NCI-H2227 (cell line): ENCODE measurements at regions not wholly inside any gene's neighbourhood (a gene's known extent, or its start where the extent isn't known, plus 50 kb on each side); places are given as distances from the start of the nearest gene placed in this dataset.

Experiments used
- DNase-seq: peaks from one replicate; lab custom pipeline; 2025; ENCODE audit not compliant: unreplicated experiment; lab: John Stamatoyannopoulos, UW

DNA sequence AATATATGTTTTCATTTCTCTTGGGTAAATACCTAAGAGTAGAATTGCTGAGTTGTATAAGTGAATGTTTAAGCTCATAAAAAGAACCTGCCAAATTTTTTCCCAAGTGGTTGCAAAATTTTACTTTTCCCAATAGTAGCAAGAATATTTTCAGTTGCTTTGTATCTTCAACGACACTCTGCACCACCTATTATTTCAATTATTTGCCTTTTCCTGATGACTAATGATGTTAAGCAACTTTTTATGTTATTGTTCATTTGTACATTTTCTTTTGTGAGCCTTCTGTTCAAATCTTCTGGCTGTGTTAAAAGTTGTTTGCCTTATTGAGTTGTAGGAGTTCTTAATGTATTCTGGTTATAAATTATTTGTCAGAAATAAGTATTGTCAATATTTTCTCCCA is 299.1 kb upstream of the NRIP1 start:
- DNase-seq: no peak

DNA sequence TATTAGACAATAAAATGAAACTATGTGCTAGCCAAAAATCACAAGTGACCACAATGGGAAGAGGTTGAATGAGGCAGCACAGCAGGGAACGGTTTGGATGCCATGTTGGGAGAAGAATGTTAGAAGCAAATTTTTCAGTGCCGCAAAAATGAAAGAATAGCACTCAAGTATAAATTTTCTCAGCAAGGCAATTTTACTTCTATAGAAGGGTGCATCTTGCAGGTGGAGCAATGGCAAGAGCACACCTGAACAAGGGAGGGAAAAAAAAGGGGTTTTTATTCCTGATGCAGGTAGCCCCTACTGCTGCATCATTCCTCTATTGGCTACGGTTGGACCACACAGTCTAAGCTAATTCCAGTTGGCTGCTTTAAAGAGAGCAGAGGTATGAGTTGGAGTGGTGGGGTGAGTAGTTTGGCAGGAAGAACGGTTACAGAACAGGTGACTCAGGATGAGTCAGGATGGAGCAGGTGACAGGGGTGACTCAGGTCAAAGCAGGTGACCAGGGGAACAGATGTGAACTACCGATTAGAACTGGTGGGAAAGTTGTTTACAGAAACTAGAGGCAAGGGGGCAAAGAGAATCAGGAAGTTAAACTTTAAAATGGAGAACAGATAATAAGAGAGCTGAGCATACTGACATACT is 301.1 kb upstream of the NRIP1 start:
- DNase-seq: no peak

DNA sequence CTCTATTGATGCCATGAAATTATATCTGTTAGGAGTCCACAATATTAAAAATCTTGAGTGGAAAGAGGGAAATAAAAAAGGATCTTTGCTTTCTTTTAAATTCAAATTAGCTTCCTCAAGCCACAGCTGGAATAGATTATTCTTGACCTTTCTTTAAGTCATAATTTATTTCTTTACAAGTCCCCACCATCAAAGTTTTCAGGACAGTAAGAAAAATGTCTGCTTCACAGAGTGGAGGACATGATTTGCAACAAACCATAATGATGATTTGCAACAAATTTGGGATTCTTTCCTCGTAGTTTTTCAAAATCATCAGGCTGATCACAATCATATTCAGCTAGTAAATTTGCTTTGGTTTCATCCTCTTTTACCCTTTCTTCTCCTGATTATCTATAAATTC is 301.8 kb upstream of the NRIP1 start:
- DNase-seq: no peak

- no peak for DNase-seq
Observed at GRCh38 chr21:15367061-15367626, 302.3 kb upstream of the NRIP1 start.

GRCh38 chr21:15370462-15370975 is 305.7 kb upstream of the NRIP1 start:
- DNase-seq: no peak

DNA sequence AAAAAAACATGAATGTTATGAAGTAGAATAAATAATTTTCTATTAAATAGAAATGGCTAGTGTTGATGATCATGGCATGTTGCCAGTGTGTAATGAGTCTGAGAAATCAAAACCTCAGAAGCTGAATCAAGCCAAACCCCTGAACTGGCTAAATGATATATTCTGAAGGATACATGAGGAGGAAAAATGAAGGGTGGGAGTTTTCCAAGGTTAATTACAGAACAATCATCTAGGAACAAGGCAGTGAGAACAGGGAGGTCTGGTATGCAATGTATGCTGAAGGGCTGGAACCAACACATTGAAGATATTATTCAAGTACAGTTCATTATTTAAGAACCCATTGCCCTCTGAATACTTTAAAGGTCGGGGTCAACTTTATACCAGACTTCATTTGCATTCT is 309.1 kb upstream of the NRIP1 start:
- DNase-seq: no peak

GRCh38 chr21:15379776-15380175 is 315.0 kb upstream of the NRIP1 start:
- no peak for DNase-seq

DNA sequence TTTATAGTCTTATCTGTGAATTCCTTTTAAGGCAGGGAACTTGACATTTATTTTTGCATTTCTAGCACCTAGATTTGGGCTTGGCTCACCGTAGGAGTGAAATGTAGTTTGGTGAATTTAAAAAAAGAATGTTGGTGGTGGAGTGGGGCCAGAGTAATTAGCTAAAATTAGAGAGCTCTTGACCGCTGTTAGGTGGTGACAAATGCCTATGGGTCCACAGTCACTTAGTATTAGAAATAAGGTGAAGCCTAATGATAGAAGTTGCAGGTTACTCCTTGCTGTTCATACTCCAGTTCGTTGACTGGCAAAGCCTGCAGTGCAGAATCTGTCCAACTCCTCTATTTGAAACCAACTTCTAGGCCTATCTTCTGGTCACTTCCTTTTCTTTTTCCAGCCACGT is 318.8 kb upstream of the NRIP1 start:
- DNase-seq: no peak

DNA sequence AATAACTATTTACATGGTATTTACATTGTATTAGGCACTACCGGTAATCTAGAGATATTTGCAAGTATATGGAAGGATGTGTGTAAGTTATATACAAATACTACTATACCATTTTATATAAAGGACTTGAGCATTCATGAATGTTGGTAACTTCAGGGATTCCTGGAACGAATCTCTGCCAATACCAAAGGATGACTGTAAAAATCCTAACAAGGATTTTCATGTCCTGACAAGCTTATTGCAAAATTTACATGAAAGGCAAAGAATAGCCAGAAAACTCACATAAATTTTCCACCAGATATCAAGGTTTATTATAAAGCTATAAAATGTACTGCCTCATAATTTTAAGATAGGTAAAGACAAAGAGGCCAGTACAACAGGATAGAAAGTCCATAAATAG is 325.2 kb upstream of the NRIP1 start:
- no peak for DNase-seq

DNA sequence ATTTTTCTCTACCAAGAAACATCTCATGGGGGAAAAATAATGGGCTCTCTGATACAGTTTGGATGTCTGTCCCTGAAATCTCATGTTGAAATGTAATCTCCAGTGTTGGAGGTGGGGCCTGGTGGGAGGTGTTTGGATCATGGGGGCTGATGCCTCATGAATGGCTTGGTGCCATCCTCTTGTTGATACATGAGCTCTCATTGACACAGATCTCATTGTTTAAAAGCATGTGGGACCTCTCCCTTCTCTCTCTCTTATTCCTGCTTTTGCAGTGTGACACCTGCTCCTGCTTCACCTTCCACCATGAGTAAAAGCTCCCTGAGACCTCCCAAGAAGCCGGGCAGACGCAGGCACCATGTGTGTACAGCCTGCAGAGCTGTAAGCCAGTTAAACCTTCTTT is 332.5 kb upstream of the NRIP1 start:
- DNase-seq: no peak

DNA sequence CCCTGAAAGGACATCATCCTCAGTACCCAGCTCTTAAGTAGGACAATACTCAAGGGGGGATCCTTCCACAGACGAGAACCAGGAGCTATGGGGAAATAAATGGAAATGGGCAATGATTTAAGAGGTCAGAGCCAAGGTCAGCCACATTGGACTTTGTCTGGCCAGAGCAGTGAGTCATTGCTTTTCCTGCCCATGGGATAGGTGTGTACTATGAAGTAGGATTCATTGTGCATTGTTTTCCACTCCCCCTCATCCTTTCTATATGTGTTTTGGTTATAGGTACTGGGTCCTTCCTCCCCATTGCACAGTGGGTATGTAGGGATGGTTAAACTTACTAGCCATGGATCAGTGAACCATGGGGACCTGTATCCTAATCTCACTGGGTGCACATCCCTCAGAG is 328.9 kb upstream of the USP25 start:
- no peak for DNase-seq

DNA sequence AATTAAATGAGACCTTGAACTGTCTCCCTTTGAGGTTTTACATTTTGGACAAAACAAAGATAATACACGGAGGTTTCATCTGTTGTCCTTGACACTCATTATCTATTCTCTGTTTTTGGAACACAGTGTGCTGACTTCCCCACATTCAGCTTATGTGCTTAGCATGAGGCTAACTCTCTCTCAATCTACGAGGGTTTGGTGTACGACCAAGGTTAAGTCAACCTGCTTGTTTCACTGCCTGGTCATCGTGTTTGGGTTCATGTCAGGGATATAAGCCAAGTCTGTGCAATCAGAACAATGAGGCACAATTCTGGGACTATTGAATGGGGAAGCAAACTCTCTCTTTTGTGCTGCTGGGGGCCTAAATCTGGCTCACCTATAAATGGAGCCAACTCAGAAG is 328.5 kb upstream of the USP25 start:
- no peak for DNase-seq

GRCh38 chr21:15405214-15405613 is 324.6 kb upstream of the USP25 start:
- DNase-seq: no peak

GRCh38 chr21:15406791-15407190 is 323.0 kb upstream of the USP25 start:
- DNase-seq: no peak

DNA sequence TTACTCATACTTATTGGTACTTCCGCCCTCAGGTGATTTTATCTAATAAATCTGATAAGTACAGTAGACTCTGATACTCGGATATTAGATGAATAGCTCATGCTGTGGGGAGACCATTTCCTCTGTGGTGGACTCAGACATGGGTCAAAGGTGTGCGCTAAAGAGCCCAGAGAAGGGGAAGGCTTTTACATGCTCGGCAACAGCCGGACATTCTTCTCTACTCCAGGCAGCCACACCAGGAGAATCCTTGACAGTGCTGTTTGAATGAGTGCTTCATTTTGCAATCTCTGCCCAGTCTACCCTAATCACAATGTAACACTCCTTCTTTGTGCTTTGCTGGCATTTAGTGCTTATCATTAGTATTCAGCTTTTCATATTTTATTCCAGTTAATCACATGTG is 322.2 kb upstream of the USP25 start:
- DNase-seq: no peak

GRCh38 chr21:15408089-15408488 is 321.7 kb upstream of the USP25 start:
- DNase-seq: no peak

GRCh38 chr21:15409031-15409430 is 320.8 kb upstream of the USP25 start:
- DNase-seq: no peak

DNA sequence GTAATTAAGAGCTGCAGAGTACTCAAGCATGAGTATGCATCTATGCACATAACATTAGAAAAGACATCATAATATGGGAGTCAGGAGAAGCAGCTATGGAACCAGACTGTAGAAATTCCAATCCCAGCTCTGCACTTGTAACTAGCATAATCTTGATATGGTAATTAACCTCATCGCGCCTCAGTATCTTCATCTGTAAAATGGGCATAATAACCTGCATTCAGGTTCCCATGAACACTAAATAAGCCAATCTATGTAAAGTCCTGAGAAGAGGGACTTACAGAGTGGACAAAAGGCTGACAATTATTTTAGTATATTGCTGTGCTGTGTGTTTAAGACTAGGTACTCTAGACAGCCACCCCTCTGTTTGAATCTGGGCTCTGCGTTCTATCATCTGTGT is 318.9 kb upstream of the USP25 start:
- DNase-seq: no peak

- no peak for DNase-seq
Observed at GRCh38 chr21:15414057-15414456, 315.7 kb upstream of the USP25 start.

DNA sequence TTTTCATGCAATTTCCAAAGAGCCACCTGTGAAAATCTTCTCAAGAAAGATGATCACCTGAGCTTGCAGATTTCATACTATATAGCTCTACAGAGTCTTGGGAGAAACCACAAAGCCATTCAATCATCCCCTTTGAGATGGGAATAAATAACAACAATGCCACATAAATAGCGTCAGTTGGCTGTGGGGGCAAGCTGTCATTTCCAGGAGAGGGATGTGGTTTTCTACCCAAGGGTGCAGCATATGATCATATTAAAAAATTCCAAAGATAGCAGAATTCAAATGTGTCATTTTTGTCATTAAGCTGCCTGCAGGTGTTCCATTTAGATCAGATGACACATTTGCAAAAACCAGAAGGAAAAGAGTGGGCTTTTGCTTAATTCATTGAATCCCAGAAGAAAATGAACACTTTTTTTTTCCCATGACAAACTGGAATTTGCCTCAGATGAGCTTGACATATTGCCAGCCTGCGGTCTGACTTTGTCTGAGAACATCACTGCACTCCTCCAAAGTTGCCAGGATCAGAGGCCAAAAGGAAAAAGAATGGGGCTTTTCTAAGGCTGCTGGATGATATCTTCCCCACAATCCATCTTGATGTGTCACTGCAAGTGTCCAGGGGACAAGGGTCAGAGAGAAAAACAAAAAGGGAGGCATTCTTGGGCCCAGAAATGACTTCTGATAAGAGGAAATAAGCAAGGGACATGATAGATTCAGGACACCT is 314.1 kb upstream of the USP25 start:
- no peak for DNase-seq

DNA sequence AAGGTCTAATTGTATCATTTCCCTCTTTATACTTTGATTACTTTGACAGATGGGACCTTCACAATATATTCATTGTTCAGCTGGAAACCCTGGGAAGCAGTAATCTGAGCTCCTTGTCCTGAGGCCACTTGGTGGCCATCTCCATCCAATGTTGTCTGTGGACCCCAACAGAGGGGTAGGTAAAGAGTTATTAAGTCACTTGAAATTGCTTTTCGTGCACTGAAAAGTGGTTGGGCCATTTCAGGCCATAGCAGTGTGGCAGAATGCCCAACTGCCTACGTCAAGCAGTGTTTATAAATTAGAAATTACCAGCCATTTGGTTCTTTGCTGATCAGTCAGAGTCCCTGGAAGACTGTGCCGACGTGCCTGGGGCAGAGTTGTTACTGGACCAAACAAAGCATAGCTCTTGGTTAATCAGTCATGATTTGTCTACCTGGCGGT is 308.3 kb upstream of the USP25 start:
- no peak for DNase-seq

DNA sequence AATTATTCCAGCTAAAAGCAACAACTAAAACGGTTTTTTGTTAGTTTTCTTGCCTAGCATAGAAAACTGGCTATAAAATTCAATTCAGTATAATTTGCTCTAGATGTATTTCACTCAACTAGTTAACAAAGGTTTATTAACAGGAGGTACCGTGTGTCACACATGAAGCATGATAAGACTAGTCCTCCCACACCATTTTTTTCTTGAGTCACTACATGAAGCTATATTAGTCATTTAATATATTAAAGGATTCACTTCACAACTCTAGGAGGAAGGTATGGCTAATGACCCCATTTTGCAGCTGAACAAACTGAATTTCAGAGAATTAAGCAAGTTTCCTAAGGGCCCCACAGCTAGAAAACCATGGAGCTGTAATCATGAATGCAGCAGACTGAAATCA is 307.8 kb upstream of the USP25 start:
- DNase-seq: no peak
